HUDEP-2 (cell line): ENCODE measurements at regions not wholly inside any gene's neighbourhood (a gene's known extent, or its start where the extent isn't known, plus 50 kb on each side); places are given as distances from the start of the nearest gene placed in this dataset.
"Not testable (repeated sequence)": the region's sequence is repeated elsewhere in the genome, so short reads cannot be mapped to it uniquely, and the experiment has no call there.

ENCODE experiments used
- DNase-seq, 76 experiments: peaks; one replicate each; lab custom pipeline; 2025; ENCODE audit not compliant: unreplicated experiment in 76 of 76; lab: John Stamatoyannopoulos, UW

- DNase-seq: no peak
These were observed 214.6 kb upstream of the NCAM2 start for GRCh38 chr21:20783611-20784010.

- no peak for DNase-seq
These were observed 208.3 kb upstream of the NCAM2 start for GRCh38 chr21:20789729-20790500.

GRCh38 chr21:20800106-20800505 lies 198.1 kb upstream of the NCAM2 start:
- no peak for DNase-seq

- DNase-seq: no peak
These were observed 196.0 kb upstream of the NCAM2 start for GRCh38 chr21:20802201-20802600.

- no peak for DNase-seq
These were observed 195.5 kb upstream of the NCAM2 start for GRCh38 chr21:20802631-20803260.

- no peak for DNase-seq
These were observed 186.5 kb upstream of the NCAM2 start for GRCh38 chr21:20811702-20812101.

GRCh38 chr21:20814090-20814489 lies 184.1 kb upstream of the NCAM2 start:
- DNase-seq: no peak

- no peak for DNase-seq
These were observed 175.5 kb upstream of the NCAM2 start for GRCh38 chr21:20822666-20823065.

- no peak for DNase-seq
These were observed 145.3 kb upstream of the NCAM2 start for GRCh38 chr21:20852866-20853265.

- peak in 53 of 76 experiments; percentile 3 to 89 (median 52) for DNase-seq
These were observed 141.3 kb upstream of the NCAM2 start for GRCh38 chr21:20856926-20857325.

GRCh38 chr21:20874202-20874601 lies 124.0 kb upstream of the NCAM2 start:
- DNase-seq: no peak

- DNase-seq: no peak
These were observed 122.5 kb upstream of the NCAM2 start for GRCh38 chr21:20875742-20876141.

- DNase-seq: no peak
These were observed 120.2 kb upstream of the NCAM2 start for GRCh38 chr21:20877976-20878375.

GRCh38 chr21:20882462-20883407 lies 115.5 kb upstream of the NCAM2 start:
- DNase-seq: peak in 47 of 76 experiments; percentile 1 to 78 (median 25)

- no peak for DNase-seq
These were observed 114.8 kb upstream of the NCAM2 start for GRCh38 chr21:20883408-20883800.

GRCh38 chr21:20902511-20902910 lies 95.7 kb upstream of the NCAM2 start:
- no peak for DNase-seq

GRCh38 chr21:20902998-20903397 lies 95.2 kb upstream of the NCAM2 start:
- DNase-seq: no peak

- not testable (repeated sequence) for DNase-seq
These were observed 70.7 kb upstream of the NCAM2 start for GRCh38 chr21:20927555-20927954.

- no peak for DNase-seq
These were observed 55.7 kb upstream of the NCAM2 start for GRCh38 chr21:20942523-20942922.

- DNase-seq: no peak
These were observed 54.6 kb upstream of the NCAM2 start for GRCh38 chr21:20943561-20943997.

- no peak for DNase-seq
These were observed 54.1 kb upstream of the NCAM2 start for GRCh38 chr21:20944139-20944538.
